Daoy (cell line): ENCODE measurements at regions not wholly inside any gene's neighbourhood (a gene's known extent, or its start where the extent isn't known, plus 50 kb on each side); places are given as distances from the start of the nearest gene placed in this dataset.
A peak's percentile ranks its signal among the peaks of the same experiment; 100 is the strongest.

Experiments used
- DNase-seq: peaks from one replicate; pipeline ENCODE4 v3.0.0-alpha.2; 2015; ENCODE audit warnings: low read depth

GRCh38 chr13:106433066-106433465 lies 102.4 kb downstream of the EFNB2 start:
- DNase-seq, result no peak

GRCh38 chr13:106432636-106433035 lies 102.8 kb downstream of the EFNB2 start:
- DNase-seq, result no peak

DNA sequence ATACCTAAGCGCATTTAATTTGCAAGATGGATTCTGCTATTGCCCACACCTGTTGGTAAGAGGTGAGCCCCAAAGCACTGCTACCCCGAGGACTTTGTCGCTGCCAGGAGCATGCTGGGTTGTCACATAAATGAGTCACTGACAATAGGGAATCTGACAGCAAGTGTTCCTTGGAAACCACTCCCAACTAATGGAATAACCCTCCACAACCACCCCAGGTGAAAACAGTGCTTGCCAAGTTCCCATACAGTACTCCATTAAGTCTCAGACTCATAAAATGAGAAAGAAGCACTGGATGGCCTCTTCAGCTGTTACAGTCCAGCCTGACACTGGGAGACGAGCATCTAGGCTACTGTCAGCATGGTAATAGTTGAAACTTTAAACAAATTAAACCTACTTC lies 108.6 kb downstream of the EFNB2 start:
- DNase-seq, result no peak

- no peak for DNase-seq
Measured at GRCh38 chr13:106425661-106426060, 109.8 kb downstream of the EFNB2 start.

DNA sequence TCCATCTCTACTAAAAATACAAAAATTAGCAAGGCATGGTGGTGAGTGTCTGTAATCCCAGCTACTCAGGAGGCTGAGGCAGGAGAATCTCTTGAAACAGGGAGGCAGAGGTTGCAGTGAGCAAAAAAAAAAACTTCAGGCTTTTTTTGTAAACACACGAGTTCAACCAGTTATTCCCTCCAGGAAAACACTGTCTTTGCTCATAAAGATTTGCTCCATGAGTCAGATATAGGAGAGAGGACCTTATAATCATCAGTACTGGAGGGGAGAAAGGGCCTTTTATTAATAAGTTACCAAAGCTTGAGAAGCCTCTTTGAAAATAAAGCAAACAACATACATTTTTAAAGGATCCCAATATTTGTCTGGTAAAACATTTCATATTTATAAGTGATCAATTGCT lies 110.7 kb downstream of the EFNB2 start:
- no peak for DNase-seq

DNA sequence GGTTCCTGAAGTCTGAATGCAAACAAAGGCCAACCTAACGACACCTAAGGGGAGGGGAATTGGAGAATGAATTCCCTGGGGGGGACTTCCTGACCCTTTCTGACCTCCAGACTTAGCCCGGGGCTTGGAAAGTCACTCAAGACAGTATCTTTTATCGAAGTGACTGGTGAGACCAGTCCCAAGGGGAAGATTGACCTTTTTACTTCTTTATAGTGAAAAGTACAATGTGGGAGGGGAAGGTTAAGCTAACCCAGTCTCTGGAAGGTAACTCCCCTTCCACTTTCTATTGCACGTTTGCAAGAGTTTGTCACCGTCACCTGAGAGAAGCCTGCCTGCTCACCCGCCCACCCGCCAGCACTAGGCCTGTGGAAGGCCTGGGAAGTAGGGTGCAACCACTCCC lies 111.9 kb downstream of the EFNB2 start:
- no peak for DNase-seq

- DNase-seq, result peak; percentile 18
Measured at GRCh38 chr13:106418556-106418955, 116.9 kb downstream of the EFNB2 start.

DNA sequence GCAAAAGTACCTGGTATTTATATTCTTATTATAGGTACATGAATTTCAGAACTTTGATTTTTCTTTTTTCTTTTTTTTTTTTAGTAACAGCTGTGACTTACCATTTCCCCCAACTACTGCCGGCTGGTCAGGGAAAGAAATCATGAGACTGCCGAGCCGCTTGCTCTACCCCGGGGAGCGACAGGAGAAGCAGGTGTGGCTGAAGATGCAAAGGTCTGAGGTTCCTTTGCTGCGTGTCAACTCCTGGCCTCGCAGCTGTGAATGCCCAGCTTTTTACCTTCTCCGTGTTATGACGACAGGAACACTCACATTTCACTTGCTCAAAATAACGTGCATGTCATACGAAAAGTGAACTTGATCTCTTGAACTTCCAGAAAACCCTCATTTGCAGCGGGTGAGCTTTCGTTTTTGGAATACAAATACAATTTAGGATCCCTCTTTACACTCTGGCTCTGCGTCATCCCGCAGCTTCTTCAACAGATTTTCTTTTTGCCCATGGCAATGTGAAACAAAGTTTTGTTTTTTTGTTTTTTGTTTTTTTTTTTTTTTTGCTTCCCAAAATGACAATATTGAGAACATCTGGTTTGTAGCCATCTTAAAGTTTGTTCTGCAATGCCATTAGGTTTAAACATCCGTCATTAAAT lies 117.9 kb downstream of the EFNB2 start:
- no peak for DNase-seq

DNA sequence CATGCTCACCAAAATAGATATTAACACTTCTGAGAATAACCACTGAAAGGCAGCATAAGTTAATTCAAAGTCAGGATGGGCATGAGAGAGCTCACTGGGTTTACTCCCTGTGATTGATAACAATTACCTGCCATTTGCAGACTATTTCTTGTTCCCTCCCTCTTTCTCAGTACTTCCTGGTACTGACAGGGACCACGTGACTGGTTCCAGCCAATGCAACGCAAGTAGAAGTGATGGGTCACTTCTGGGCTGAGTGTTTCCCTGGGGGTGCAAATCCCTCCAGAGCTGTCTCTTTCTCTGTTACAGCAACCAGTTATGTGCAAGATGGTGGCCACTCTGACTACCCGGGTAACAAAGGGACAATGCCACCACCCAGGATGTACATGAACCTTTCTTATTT lies 118.8 kb downstream of the EFNB2 start:
- no peak for DNase-seq

DNA sequence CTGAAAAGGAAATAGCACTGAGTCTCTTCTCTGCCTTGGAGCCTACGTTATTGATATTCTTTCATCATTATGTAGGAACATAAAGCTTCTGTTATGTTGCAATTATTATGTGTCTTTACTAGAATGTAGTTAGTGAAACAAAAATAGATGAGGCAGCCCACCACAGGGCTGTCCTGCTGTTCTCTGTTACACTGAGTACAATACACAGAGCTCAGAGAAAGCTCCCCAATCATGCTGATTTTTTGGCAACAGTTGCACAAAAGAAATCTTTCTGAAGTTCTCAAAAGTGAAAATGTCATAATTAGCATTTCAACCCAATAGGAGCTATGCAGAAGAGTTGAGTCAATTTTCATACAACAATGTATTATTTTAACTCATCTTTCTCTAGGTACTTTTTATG lies 119.5 kb downstream of the EFNB2 start:
- DNase-seq, result no peak

DNA sequence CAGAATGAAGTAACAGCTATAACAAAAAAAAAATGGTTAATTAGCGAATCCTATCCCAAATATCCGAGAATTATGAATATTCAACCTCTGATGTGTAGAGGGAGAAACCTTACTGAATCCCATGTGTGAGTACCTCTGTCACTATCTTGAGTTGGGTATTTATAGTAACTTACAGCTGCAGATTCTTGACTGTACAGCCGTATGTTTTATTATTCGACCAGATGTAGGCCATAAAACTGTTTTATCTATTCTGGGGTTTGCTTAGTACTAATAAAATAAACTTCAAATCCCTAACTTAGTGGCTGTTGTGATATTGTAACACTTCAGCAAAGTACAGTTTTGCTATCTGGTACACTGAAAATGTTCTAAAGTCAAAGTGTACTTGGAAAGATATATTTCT lies 120.0 kb downstream of the EFNB2 start:
- DNase-seq, result no peak

GRCh38 chr13:106407338-106407737 lies 128.1 kb downstream of the EFNB2 start:
- no peak for DNase-seq

DNA sequence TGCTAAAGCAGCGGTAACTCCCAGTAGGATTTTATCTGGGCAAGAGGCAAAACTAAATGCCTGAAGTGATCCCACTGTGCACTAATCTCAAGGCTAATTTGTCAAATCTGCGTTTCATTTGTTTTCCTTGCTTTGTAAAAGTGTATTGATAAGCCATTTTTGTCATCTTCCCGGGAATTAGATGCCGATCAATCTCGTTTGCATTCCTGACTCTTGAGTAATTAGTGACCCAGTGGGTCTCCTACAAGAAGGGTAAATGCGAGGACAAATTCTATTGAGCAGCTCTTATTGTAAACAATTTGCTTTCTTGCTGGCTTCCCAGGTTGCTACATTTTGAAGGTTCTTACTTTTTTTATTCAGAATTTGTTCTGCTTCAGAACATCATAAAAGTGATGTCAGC lies 129.7 kb downstream of the EFNB2 start:
- DNase-seq, result no peak

DNA sequence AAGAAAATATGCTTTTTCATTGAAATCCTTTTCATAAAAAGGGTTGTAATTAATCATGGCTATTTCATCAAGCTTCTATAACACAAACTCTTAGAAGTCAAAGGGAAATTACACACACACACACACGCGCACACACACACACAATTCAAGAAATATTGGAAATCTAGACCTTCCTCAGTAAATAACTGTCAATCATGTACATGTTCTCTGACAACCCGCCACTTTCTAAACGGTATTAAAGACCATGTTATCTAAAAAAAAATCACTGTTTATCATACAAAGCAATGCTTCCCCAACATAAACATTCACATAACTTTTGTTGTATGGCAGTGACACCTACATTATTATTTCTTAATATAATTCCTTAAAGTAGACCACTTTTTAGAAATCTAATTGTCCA lies 132.2 kb downstream of the EFNB2 start:
- no peak for DNase-seq

- no peak for DNase-seq
Measured at GRCh38 chr13:106402866-106403265, 132.6 kb downstream of the EFNB2 start.

DNA sequence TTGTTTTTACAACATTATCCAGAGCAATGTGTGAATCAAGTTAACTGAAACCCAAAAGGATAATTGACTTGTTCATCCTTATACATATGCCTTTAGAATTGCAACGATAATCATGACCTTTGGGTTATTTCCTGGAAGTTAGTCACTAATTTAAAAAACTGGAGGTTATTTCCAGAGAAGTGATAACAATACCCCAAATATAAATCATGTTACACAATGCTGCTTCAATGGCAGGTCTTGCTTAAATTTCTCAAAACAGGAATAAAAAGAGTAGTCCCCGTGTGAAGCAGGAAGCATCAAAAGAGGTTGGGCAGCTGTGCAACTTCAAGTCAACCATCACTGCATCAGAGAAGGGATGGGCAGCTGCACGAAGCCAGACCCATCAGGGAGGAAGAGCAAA lies 134.4 kb downstream of the EFNB2 start:
- no peak for DNase-seq

GRCh38 chr13:106400289-106400688 lies 135.2 kb downstream of the EFNB2 start:
- DNase-seq, result no peak

DNA sequence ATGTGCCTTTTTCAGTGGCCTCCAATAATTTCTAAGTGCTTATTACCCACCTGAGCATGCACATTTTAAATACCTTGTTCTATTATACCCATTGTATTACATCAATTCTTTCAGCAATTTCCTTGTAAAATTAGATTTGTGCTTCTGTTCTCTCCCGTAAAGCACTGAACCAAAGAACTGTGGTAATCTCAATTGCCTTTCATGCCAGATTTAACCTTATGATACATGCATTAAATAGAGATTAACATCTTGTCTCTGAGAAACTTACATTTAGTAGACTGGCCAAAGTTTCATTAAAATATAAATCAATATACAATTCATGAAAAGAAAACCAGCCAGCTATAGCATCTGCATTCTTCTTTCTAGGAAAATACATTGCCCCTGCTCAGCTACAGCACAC lies 137.2 kb downstream of the EFNB2 start:
- no peak for DNase-seq

- DNase-seq, result no peak
Measured at GRCh38 chr13:106393776-106394175, 141.7 kb downstream of the EFNB2 start.

GRCh38 chr13:106391681-106392080 lies 143.8 kb downstream of the EFNB2 start:
- DNase-seq, result no peak

GRCh38 chr13:106391271-106391670 lies 144.2 kb downstream of the EFNB2 start:
- no peak for DNase-seq

GRCh38 chr13:106390367-106390766 lies 145.1 kb downstream of the EFNB2 start:
- DNase-seq, result no peak

- DNase-seq, result no peak
Measured at GRCh38 chr13:106385654-106386053, 149.8 kb downstream of the EFNB2 start.

- no peak for DNase-seq
Measured at GRCh38 chr13:106384516-106384915, 150.9 kb downstream of the EFNB2 start.

GRCh38 chr13:106383791-106384190 lies 151.7 kb downstream of the EFNB2 start:
- DNase-seq, result no peak
